22Rv1 (cell line): ENCODE measurements at regions not wholly inside any gene's neighbourhood (a gene's known extent, or its start where the extent isn't known, plus 50 kb on each side); places are given as distances from the start of the nearest gene placed in this dataset.

Experiments used
- H3K27ac ChIP-seq: fragments of 450-650 bp; 2 replicates; pipeline ENCODE4 v1.5.1; 2017
- CTCF ChIP-seq: fragments of 450-650 bp; IDR thresholded peaks from 2 replicates; pipeline ENCODE4 v1.5.1; 2017; ENCODE audit warnings: mild to moderate bottlenecking
- ZFX ChIP-seq: fragments of 450-650 bp; IDR thresholded peaks from 2 replicates; pipeline ENCODE4 v1.6.1; 2017; ENCODE audit warnings: antibody characterized with exemption, borderline replicate concordance

GRCh38 chr16:6250511-6250910 lies 1082.1 kb upstream of the RBFOX1 start:
- no peak overlapping the region for H3K27ac ChIP-seq
- TF ChIP-seq CTCF = no peak
- TF ChIP-seq ZFX = no peak

GRCh38 chr16:6249863-6250262 lies 1082.8 kb upstream of the RBFOX1 start:
- TF ChIP-seq CTCF = no peak
- TF ChIP-seq ZFX = no peak
- no peak overlapping the region for H3K27ac ChIP-seq

GRCh38 chr16:6248199-6248598 lies 1084.4 kb upstream of the RBFOX1 start:
- TF ChIP-seq ZFX = no peak
- no peak for TF ChIP-seq CTCF
- H3K27ac ChIP-seq = no peak overlapping the region

GRCh38 chr16:6247775-6248174 lies 1084.9 kb upstream of the RBFOX1 start:
- H3K27ac ChIP-seq = no peak overlapping the region

GRCh38 chr16:6247150-6247549 lies 1085.5 kb upstream of the RBFOX1 start:
- TF ChIP-seq CTCF = no peak
- TF ChIP-seq ZFX = no peak
- H3K27ac ChIP-seq = no peak overlapping the region

More at GRCh38 chr16:6247775-6248174, 1084.9 kb upstream of the RBFOX1 start:
- no peak for TF ChIP-seq ZFX
- TF ChIP-seq CTCF = no peak

- TF ChIP-seq ZFX (no peak), CTCF (no peak)
- no peak overlapping the region for H3K27ac ChIP-seq
Observed at GRCh38 chr16:6246266-6246665, 1086.4 kb upstream of the RBFOX1 start.

GRCh38 chr16:6232056-6232455 lies 1100.6 kb upstream of the RBFOX1 start:
- TF ChIP-seq CTCF (no peak), ZFX (no peak)
- no peak overlapping the region for H3K27ac ChIP-seq
